Activated CD8-positive, alpha-beta memory T cell treated with anti-CD3 and anti-CD28 coated beads for 36 hours (primary cell): ENCODE measurements at regions not wholly inside any gene's neighbourhood (a gene's known extent, or its start where the extent isn't known, plus 50 kb on each side); places are given as distances from the start of the nearest gene placed in this dataset.

Experiments used
- CTCF ChIA-PET: fragments of 350-600 bp; sonication (Branson Sonifier 250); formaldehyde crosslinking; loops from one replicate; lab custom pipeline; 2021; ENCODE audit warnings: antibody characterized with exemption; lab: Charles Lee
- POLR2A ChIA-PET: fragments of 350-600 bp; sonication (Branson Sonifier 250); formaldehyde crosslinking; loops from one replicate; lab custom pipeline; 2021; ENCODE audit warnings: antibody characterized with exemption; lab: Charles Lee

DNA sequence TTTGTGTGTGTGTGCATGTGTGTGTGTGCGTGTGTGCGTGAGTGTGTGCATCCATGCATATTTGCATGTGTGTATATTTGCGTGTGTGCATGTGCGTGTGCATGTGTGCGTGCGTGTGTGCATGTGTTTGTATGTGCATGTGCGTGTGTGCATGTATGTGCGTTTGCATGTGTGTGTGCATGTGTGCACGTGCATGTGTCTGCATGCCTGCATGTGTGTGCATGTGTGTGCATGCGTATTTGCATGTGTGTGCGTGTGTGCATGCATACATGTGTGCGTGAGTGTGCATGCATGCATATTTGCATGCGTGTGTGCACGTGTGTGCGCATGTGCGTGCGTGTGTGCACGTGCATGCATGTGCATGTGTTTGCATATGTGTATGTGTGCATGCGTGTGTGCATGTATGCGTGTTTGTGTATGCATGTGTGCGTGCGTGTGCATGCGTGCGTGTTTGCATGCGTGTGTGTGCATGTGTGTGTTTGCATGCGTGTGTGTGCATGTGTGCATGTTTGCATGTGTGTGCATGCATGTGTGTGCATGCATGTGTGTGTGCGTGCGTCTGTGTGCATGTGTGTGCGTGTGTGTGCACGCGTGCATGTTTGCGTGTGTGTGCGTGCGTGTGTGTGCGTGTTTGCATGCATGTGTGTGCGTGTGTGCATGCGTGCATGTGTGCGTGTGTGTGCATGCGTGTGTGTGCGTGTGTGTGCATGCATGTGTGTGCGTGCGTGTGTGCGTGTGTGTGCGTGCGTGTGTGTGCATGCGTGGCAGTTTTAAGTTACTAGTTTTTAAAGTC lies 57.7 kb upstream of the SMOC2 start:
- ChIA-PET POLR2A (no interaction called here), CTCF (no interaction called here)

DNA sequence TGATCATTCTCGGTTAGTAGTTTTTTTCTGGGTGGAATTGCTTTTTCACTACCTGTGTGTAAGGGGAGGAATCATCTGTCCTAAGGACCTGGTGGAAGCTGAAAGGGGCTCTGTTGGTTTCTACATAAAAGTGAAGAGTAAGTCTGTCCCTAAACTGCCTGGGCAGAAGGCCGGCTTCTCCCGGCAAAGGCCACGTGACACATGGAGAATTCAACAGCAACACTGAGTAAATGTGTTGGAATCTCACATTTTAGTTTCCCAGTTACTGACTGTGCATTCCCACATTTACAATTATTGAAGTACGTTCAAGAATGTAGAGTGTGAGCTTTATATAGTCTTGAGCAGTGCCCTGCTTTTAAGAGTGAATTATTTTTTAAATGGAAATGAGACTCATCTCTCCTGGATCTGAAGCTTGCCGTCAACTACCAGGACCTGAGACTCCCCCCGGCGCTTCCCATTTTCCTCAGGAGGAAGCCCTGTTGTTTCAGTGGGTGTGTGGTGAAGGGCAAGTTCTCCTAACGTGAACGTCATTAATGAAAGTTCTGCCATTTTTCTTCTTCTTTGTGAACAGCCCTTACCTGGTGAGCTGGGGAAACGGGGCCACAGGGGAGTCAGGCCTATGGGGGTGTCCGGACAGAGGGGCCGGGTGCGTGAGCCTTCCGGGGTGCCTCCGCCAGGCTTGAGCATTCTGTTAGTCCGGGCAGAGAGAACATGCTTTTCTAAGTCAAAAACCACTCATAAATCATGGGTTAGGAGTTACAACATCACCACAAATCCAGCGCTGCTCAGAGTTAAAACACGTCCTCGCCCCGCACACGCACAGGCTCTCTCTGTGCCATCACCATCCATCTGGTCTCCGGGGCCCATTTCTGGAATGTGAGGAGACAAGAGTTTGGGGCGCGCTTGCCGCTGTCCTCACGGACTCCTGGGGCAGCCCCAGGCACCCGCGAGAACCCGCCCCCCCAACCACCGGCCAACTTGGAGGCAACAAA lies 56.6 kb upstream of the SMOC2 start:
- POLR2A ChIA-PET, result no interaction called here

DNA sequence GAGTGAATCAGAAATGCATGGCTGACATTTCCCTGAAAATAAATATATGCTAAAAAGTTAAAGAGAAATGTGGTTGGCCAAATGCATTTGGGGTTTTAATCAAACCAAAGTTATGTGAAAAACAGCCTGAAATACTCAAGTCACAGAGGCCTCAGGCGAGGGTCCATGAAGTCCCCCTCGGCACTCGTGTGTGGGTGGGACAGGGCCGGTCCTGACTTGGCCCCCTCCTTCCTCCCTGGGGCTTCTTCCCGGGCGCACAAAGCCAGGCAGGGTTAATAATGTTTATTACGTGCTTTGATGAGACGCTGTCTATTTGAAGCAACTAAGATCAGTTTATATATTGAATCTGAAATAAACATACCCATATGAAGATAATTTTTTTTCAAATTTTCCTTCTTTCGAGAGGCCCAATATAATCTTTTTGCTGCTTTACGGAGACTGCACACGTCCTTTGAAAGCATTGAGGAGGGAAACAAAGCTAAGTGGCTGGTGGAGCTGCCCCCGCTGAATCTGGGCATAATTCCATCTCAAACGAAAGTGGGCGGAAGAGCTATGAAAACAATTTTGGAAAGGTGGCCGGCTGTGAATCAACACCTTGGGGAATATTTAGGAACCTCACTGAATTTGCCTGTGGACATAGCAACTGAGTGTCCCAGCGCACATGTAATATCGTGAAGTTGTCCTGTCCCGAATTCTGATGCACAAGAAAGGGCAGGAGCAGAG lies 55.8 kb upstream of the SMOC2 start:
- POLR2A ChIA-PET, result no interaction called here
- CTCF ChIA-PET, result no interaction called here

More for the DNA sequence above, 56.6 kb upstream of the SMOC2 start:
- CTCF ChIA-PET, result no interaction called here

DNA sequence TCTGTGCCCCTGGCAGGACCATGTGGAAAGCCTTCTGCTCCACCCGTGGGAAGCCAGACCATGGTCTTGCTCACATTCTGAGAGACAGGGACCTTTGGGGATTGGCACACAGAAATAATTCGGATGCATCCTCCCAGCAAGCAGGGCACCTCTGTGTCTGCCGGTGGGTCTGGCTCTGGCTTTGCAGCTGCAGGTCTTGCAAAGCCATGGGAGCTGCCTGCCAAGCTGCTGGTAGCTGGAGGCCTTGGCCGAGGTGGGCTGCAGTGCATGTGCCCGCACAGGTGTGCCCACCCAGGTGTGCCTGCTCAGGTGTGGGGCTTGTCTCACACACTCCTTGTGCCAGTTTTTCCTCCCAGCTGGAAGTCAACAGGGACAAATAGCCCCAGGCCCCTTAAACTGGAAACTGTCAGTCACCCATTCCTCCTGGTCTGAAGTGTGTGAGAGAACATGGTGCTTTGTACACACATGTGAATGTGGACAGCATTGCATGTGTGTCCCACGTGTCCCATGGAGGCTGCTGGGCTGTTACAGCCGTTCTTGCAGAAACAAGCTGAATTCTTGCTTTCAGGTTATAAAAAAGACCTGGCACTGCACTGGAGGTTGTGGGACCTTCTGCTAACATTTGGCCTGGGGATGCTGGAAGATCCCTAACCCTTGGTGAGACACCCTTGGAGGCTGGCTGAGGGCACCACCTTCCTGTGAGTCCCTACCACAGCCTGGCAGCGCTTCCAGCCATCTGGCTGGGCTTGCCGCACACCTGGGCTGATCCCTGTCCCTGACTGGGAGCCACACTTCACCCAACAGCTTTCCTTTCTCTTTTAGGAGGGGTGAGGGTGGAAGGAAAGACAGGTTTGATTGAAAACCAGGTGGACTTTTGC lies 54.9 kb upstream of the SMOC2 start:
- POLR2A ChIA-PET, result no interaction called here
- CTCF ChIA-PET, result no interaction called here

DNA sequence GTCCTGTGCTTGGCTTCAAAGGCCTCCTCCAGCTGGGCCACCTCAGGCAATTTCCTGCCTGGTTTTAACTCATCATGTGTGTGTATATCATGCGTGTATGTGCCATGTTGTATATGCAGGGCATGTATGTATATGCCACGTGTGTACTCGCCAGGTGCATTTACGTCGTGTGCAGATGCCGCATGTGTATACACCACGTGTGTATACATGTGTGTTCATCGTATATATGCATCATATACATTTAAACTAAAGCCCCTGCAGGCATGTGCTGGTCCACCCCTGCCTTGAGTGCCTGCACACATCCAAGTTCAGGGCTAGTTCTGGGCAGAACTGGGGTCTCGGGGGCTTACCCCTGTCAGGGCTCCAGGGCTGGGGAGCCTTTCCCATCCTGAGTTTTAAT lies 54.0 kb upstream of the SMOC2 start:
- ChIA-PET CTCF (no interaction called here), POLR2A (no interaction called here)

DNA sequence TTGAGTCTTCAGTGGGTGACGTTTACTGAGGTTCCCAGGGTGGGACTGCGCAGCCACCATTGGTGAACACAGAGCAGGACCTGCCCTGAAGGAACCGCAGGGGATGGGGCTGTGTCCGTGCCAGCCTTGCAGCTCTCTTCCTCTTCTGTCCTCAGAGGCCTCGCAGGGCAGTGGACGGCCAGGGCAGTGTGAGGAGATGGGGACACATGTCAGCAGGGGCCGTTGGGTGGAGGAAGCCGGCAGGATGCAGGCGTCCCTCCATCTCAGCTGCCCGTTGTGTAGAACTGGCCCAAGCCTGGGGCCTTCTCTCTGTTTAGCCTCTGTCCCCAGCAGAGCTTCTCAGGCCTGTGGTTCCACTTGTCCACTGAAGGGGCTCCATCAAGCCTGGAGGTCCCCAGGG lies 53.6 kb upstream of the SMOC2 start:
- CTCF ChIA-PET, result no interaction called here

DNA sequence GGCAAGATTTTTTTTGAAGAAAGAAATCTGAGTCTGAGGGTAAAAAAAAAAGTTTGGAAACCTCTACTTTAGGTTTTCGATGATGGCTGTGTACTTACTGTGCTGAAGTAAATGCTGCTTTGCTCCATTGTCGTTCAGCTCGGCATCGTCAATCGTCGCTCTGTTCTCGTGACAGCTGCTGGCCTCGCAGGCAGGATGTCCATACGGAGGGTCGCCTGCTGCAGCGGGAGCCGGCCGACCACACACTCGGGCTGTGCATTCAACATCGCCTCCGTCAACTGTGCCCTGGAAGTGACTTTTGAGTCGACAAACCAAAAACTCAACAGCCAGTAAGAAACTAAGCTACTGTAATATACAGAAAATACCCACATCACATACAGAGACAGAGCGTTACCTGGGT lies 53.1 kb upstream of the SMOC2 start:
- CTCF ChIA-PET, result no interaction called here
- POLR2A ChIA-PET, result no interaction called here

More for the DNA sequence above, 53.6 kb upstream of the SMOC2 start:
- POLR2A ChIA-PET, result no interaction called here

DNA sequence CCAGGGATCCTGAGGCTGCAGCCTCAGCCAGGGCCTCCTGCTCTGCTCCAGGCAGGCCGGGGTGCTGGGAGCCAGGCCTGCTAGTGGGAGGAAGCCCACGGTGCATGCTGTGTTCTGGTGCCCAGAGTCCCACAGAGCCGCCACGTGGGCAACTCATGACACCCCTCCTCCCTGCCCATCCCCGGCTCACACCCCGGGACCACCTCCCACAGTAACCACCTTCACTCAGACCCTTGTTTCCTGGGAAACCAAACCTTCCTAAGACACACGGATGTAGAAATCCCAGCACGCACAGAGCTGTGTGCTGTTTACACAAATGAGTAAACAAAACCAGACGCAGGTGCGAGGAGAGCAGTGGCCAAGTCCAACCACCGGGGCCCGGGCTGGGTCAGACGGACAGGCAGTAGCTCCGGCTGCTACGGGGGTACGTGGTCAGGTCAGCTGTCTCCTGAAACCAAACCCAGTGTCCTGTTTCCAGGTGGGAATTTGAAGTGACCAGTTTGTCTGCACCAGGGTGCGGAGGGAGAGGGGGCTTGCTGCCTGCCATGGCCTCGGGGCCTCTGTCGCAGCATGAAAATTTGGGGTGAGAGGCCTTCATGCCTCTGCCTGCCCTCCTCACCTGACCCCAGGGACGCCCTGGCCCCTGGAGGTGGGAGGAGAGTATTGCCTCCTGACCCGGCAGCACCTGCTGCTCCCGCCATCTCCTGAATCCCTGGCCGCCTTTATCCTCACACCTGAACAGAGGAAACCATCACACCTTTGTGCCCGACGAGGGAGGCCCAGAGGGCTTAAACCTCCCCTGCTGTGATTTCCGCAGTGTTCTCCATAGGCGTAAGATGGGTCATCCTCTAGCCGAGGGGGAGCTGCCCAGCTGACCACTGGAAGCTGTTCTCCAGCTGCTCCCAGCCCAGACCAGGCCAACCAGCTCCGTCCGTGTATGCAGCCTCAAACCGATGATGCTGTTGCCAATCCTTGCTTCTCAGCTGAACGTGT lies 52.0 kb upstream of the SMOC2 start:
- ChIA-PET POLR2A (no interaction called here), CTCF (interaction anchor here (1.2 kb wide), 1 partner anchor 18 kb away, joined by 3 read pairs; no protein-coding TSS in a partner anchor)

DNA sequence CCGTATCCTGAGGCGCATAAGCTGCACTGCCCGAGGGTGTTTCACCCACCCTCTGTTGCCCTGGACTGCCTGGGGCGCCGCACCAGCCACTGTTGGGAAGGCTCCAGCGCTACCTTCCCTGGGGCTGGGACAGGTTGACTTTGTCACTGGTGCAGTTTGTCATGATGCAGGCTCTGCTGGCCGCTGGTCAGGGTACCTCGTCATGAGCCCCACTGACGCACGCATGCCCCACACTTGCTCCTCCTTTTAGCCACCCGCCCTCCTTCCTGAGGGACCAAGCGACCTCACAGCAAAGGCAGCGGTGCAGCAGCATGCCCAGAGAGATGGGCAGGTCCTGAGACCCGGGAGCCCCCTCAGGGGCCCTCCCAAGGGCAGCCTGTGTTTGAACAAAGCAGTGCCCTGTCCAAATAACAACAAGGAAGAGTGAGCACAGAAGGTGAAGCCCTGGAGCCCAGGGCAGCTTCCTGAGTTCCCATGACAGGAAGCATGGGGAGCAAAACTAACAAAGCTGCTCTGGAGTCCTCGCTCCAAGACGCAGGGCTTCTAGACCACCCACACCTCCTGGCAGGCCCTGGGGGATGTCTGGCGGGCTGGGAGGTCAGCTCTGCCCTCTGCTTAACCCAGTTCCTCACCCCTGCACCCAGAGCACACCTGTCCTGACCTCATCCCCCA lies 50.1 kb upstream of the SMOC2 start:
- CTCF ChIA-PET, result no interaction called here
- POLR2A ChIA-PET, result no interaction called here
